HEK293 (cell line): ENCODE measurements at regions not wholly inside any gene's neighbourhood (a gene's known extent, or its start where the extent isn't known, plus 50 kb on each side); places are given as distances from the start of the nearest gene placed in this dataset.

Source experiments
- CTCF ChIP-seq: fragments of 450-650 bp; formaldehyde crosslinking; IDR thresholded peaks from 2 replicates; pipeline ENCODE4 v1.5.1; 2016; ENCODE audit warnings: missing biosample characterization, missing genetic modification characterization
- KLF16 ChIP-seq: fragments of 450-650 bp; formaldehyde crosslinking; IDR thresholded peaks from 2 replicates; pipeline ENCODE4 v1.5.1; 2017; ENCODE audit warnings: missing biosample characterization, missing genetic modification characterization
- REPIN1 ChIP-seq: fragments of 450-650 bp; formaldehyde crosslinking; IDR thresholded peaks from 2 replicates; pipeline ENCODE4 v1.5.1; 2017; ENCODE audit warnings: missing biosample characterization, missing genetic modification characterization, low read depth
- SP7 ChIP-seq: fragments of 450-650 bp; formaldehyde crosslinking; IDR thresholded peaks from 2 replicates; pipeline ENCODE4 v1.5.1; 2016; ENCODE audit warnings: missing biosample characterization, missing genetic modification characterization
- ZNF121 ChIP-seq: fragments of 450-650 bp; formaldehyde crosslinking; IDR thresholded peaks from 2 replicates; pipeline ENCODE4 v1.5.1; 2016; ENCODE audit warnings: missing biosample characterization, missing genetic modification characterization
- ZNF274 ChIP-seq, 2 experiments: fragments of 200-500 bp in 1 of 2; fragments of 450-650 bp in 1 of 2; sonication (Bioruptor generic) in 1 of 2; formaldehyde crosslinking in 1 of 2; IDR thresholded peaks; 2 replicates each; pipeline versions ENCODE4 v1.5.1 to v1.6.1; 2014 to 2016; ENCODE audit warnings: borderline replicate concordance in 1 of 2, inconsistent platforms in 1 of 2, low read length in 1 of 2, missing biosample characterization in 1 of 2, missing genetic modification characterization in 1 of 2
- ZSCAN16 ChIP-seq: fragments of 450-650 bp; formaldehyde crosslinking; IDR thresholded peaks from 2 replicates; pipeline ENCODE4 v1.5.1; 2016; ENCODE audit warnings: missing biosample characterization, missing genetic modification characterization
- TF ChIP-seq, protein P1 (sequence below): fragments of 450-650 bp; formaldehyde crosslinking; IDR thresholded peaks from 2 replicates; pipeline ENCODE4 v1.5.1; 2016; ENCODE audit warnings: missing biosample characterization, missing genetic modification characterization, borderline replicate concordance
- TF ChIP-seq, protein P2 (sequence below): fragments of 450-650 bp; formaldehyde crosslinking; conservative IDR thresholded peaks from 2 replicates; pipeline ENCODE4 v1.5.1; 2016; ENCODE audit warnings: low read depth, missing biosample characterization, missing genetic modification characterization

GRCh38 chr4:111864066-111864465 lies 281.2 kb upstream of the FAM241A start:
- TF ChIP-seq CTCF (no peak), KLF16 (tag by site-specific recombination) (no peak), ZNF121 (no peak), ZSCAN16 (tag by site-specific recombination) (no peak), ZNF274 (IDR thresholded peaks at IDR 0.05; ENCODE audit: low read length) (no peak), ZNF274 (tag by site-specific recombination; IDR thresholded peaks at IDR 0.05; ENCODE audit: borderline replicate concordance) (no peak), SP7 (tag by site-specific recombination) (no peak), REPIN1 (tag by site-specific recombination) (no peak)
- TF ChIP-seq, protein P1, sequence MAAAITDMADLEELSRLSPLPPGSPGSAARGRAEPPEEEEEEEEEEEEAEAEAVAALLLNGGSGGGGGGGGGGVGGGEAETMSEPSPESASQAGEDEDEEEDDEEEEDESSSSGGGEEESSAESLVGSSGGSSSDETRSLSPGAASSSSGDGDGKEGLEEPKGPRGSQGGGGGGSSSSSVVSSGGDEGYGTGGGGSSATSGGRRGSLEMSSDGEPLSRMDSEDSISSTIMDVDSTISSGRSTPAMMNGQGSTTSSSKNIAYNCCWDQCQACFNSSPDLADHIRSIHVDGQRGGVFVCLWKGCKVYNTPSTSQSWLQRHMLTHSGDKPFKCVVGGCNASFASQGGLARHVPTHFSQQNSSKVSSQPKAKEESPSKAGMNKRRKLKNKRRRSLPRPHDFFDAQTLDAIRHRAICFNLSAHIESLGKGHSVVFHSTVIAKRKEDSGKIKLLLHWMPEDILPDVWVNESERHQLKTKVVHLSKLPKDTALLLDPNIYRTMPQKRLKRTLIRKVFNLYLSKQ (tag by site-specific recombination): no peak
- TF ChIP-seq, protein P2, sequence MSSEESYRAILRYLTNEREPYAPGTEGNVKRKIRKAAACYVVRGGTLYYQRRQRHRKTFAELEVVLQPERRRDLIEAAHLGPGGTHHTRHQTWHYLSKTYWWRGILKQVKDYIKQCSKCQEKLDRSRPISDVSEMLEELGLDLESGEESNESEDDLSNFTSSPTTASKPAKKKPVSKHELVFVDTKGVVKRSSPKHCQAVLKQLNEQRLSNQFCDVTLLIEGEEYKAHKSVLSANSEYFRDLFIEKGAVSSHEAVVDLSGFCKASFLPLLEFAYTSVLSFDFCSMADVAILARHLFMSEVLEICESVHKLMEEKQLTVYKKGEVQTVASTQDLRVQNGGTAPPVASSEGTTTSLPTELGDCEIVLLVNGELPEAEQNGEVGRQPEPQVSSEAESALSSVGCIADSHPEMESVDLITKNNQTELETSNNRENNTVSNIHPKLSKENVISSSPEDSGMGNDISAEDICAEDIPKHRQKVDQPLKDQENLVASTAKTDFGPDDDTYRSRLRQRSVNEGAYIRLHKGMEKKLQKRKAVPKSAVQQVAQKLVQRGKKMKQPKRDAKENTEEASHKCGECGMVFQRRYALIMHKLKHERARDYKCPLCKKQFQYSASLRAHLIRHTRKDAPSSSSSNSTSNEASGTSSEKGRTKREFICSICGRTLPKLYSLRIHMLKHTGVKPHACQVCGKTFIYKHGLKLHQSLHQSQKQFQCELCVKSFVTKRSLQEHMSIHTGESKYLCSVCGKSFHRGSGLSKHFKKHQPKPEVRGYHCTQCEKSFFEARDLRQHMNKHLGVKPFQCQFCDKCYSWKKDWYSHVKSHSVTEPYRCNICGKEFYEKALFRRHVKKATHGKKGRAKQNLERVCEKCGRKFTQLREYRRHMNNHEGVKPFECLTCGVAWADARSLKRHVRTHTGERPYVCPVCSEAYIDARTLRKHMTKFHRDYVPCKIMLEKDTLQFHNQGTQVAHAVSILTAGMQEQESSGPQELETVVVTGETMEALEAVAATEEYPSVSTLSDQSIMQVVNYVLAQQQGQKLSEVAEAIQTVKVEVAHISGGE: no peak
